Mesendoderm (in vitro differentiated cells): ENCODE measurements at regions not wholly inside any gene's neighbourhood (a gene's known extent, or its start where the extent isn't known, plus 50 kb on each side); places are given as distances from the start of the nearest gene placed in this dataset.

Experiments used
- DNase-seq: peaks from one replicate; pipeline ENCODE4 v3.0.0; 2013
- H2AK5ac ChIP-seq: 2 replicates; pipeline ENCODE4 v1.6.1; 2013; ENCODE audit warnings: low read length, inconsistent platforms
- H2BK120ac ChIP-seq: 2 replicates; pipeline ENCODE4 v1.6.1; 2013; ENCODE audit warnings: low read depth, mild to moderate bottlenecking, low read length, moderate library complexity, mixed read lengths
- H2BK15ac ChIP-seq: replicated peaks from 2 replicates; pipeline ENCODE4 v1.6.1; 2013; ENCODE audit warnings: low read depth, mild to moderate bottlenecking, moderate library complexity
- H2BK5ac ChIP-seq: 2 replicates; pipeline ENCODE4 v1.6.1; 2013; ENCODE audit warnings: low read length, inconsistent platforms
- H3K18ac ChIP-seq: 2 replicates; pipeline ENCODE4 v1.6.1; 2013; ENCODE audit warnings: mild to moderate bottlenecking, low read length, mixed read lengths
- H3K23ac ChIP-seq: one replicate; pipeline ENCODE4 v1.6.1; 2013; ENCODE audit warnings: low read length
- H3K27ac ChIP-seq: 2 replicates; pipeline ENCODE4 v1.5.1; 2013; ENCODE audit warnings: low read depth, mild to moderate bottlenecking, inconsistent platforms, low read length, moderate library complexity
- H3K27me3 ChIP-seq: 2 replicates; pipeline ENCODE4 v1.6.1; 2013; ENCODE audit warnings: low read length, control low read depth, mild to moderate bottlenecking, inconsistent platforms; ENCODE audit not compliant: insufficient read depth, poor library complexity
- H3K36me3 ChIP-seq: 2 replicates; pipeline ENCODE4 v1.6.1; 2013; ENCODE audit warnings: low read length, inconsistent platforms; ENCODE audit not compliant: control insufficient read depth, insufficient read depth
- H3K4ac ChIP-seq: one replicate; pipeline ENCODE4 v1.6.1; 2013; ENCODE audit warnings: low read depth, mild to moderate bottlenecking, low read length, moderate library complexity
- H3K4me1 ChIP-seq: 2 replicates; pipeline ENCODE4 v1.6.1; 2013; ENCODE audit warnings: low read depth, low read length, inconsistent platforms; ENCODE audit not compliant: control insufficient read depth
- H3K4me2 ChIP-seq: 2 replicates; pipeline ENCODE4 v1.6.1; 2013; ENCODE audit warnings: low read length
- H3K4me3 ChIP-seq: 2 replicates; pipeline ENCODE4 v1.5.1; 2013; ENCODE audit warnings: mild to moderate bottlenecking, low read length
- H3K56ac ChIP-seq: one replicate; pipeline ENCODE4 v1.6.1; 2013; ENCODE audit warnings: low read length
- H3K79me1 ChIP-seq: 2 replicates; pipeline ENCODE4 v1.6.1; 2013; ENCODE audit warnings: low read length, inconsistent platforms
- H3K79me2 ChIP-seq: 2 replicates; pipeline ENCODE4 v1.6.1; 2013; ENCODE audit warnings: mild to moderate bottlenecking, low read length; ENCODE audit not compliant: control insufficient read depth, insufficient read depth
- H3K9ac ChIP-seq: 2 replicates; pipeline ENCODE4 v1.6.1; 2013; ENCODE audit warnings: low read length, inconsistent platforms
- H4K5ac ChIP-seq: one replicate; pipeline ENCODE4 v1.6.1; 2013; ENCODE audit warnings: low read length
- H4K8ac ChIP-seq: one replicate; pipeline ENCODE4 v1.6.1; 2013; ENCODE audit warnings: low read depth, mild to moderate bottlenecking, control low read depth, low read length, moderate library complexity
- WGBS: extraction: QIAGEN DNeasy Blood & Tissue Kit; methylation state at CpG from one replicate; pipeline ENCODE4 v1.1.7; 2013; ENCODE audit warnings: low lambda C conversion rate, missing lambda C conversion rate; ENCODE audit not compliant: insufficient coverage; ENCODE audit errors: extremely low coverage; 5-methylcytosine and 5-hydroxymethylcytosine counted together

GRCh38 chr10:80697926-80698325 lies 160.2 kb downstream of the SH2D4B start:
- DNase-seq: no peak
- Histone ChIP-seq H3K27ac (no peak overlapping the region), H3K9ac (no peak overlapping the region), H2BK120ac (no peak overlapping the region), H3K36me3 (no peaks in the 10 kb centered on the region), H3K18ac (no peak overlapping the region), H3K79me1 (no peaks in the 10 kb centered on the region), H3K4me3 (no peak overlapping the region), H4K5ac (no peak overlapping the region), H3K4ac (no peak overlapping the region), H3K4me2 (no peak overlapping the region), H2BK5ac (no peak overlapping the region), H3K23ac (no peak overlapping the region), H3K56ac (no peak overlapping the region), H3K4me1 (no peaks in the 10 kb centered on the region), H2AK5ac (no peak overlapping the region), H4K8ac (no peak overlapping the region), H2BK15ac (no peak overlapping the region), H3K79me2 (no peaks in the 10 kb centered on the region), H3K27me3 (no peaks in the 10 kb centered on the region)
- no CpG with 5 or more reads among the region's 2 CpGs for WGBS

- H3K23ac ChIP-seq: no peak overlapping the region
- WGBS: no CpG with 5 or more reads among the region's 14 CpGs
- DNase-seq: peak; percentile 92
- H3K4ac ChIP-seq: peak overlapping the region; percentile 41
- no peaks in the 10 kb centered on the region for H3K79me1 ChIP-seq
- H3K79me2 ChIP-seq: no peaks in the 10 kb centered on the region
- H3K9ac ChIP-seq: peak overlapping the region; percentile 30
- H3K27me3 ChIP-seq: no peaks in the 10 kb centered on the region
- no peak overlapping the region for H2AK5ac ChIP-seq
- H4K8ac ChIP-seq: no peak overlapping the region
- no peak overlapping the region for H3K4me3 ChIP-seq
- peak overlapping the region; percentile 77 for H3K56ac ChIP-seq
- no peak overlapping the region for H3K4me2 ChIP-seq
- no peak overlapping the region for H4K5ac ChIP-seq
- no peak overlapping the region for H3K27ac ChIP-seq
- H2BK15ac ChIP-seq: no peak overlapping the region
- peak overlapping the region; percentile 38 for H2BK120ac ChIP-seq
- peak overlapping the region; percentile 69 for H3K18ac ChIP-seq
- H3K4me1 ChIP-seq: no peaks in the 10 kb centered on the region
- no peaks in the 10 kb centered on the region for H3K36me3 ChIP-seq
- H2BK5ac ChIP-seq: peak overlapping the region; percentile 39
These were observed 161.9 kb downstream of the SH2D4B start for GRCh38 chr10:80699602-80700039.

GRCh38 chr10:80700252-80700651 lies 162.6 kb downstream of the SH2D4B start:
- no CpG with 5 or more reads among the region's 3 CpGs for WGBS
- Histone ChIP-seq H4K8ac (no peak overlapping the region), H2BK5ac (no peak overlapping the region)

GRCh38 chr10:80700760-80701444 lies 163.2 kb downstream of the SH2D4B start:
- Histone ChIP-seq H3K4ac (no peak overlapping the region), H4K8ac (no peak overlapping the region), H3K79me1 (no peaks in the 10 kb centered on the region), H3K79me2 (no peaks in the 10 kb centered on the region), H3K56ac (peak overlapping the region; percentile 36), H3K27ac (no peak overlapping the region), H2AK5ac (no peak overlapping the region), H3K4me1 (no peaks in the 10 kb centered on the region), H2BK5ac (no peak overlapping the region), H3K23ac (no peak overlapping the region), H3K9ac (peak overlapping the region; percentile 2), H2BK120ac (no peak overlapping the region), H4K5ac (no peak overlapping the region), H3K27me3 (no peaks in the 10 kb centered on the region), H3K18ac (no peak overlapping the region), H3K4me3 (no peak overlapping the region), H3K4me2 (no peak overlapping the region), H2BK15ac (no peak overlapping the region), H3K36me3 (no peaks in the 10 kb centered on the region)
- no CpG with 5 or more reads among the region's 8 CpGs for WGBS
- DNase-seq: no peak

More at GRCh38 chr10:80700252-80700651, 162.6 kb downstream of the SH2D4B start:
- no peak overlapping the region for H3K23ac ChIP-seq
- no peak overlapping the region for H3K4me3 ChIP-seq
- H3K4ac ChIP-seq: no peak overlapping the region
- no peak overlapping the region for H2BK15ac ChIP-seq
- H3K79me2 ChIP-seq: no peaks in the 10 kb centered on the region
- peak overlapping the region; percentile 36 for H3K56ac ChIP-seq
- no peak overlapping the region for H2BK120ac ChIP-seq
- no peak overlapping the region for H3K27ac ChIP-seq
- no peaks in the 10 kb centered on the region for H3K4me1 ChIP-seq
- no peak overlapping the region for H3K4me2 ChIP-seq
- H4K5ac ChIP-seq: no peak overlapping the region
- H3K18ac ChIP-seq: no peak overlapping the region
- no peaks in the 10 kb centered on the region for H3K79me1 ChIP-seq
- H3K27me3 ChIP-seq: no peaks in the 10 kb centered on the region
- H3K36me3 ChIP-seq: no peaks in the 10 kb centered on the region
- no peak for DNase-seq
- no peak overlapping the region for H2AK5ac ChIP-seq
- no peak overlapping the region for H3K9ac ChIP-seq

GRCh38 chr10:80701706-80702105 lies 164.0 kb downstream of the SH2D4B start:
- no peak overlapping the region for H2BK15ac ChIP-seq
- no peak overlapping the region for H3K23ac ChIP-seq
- H2AK5ac ChIP-seq: no peak overlapping the region
- no peak for DNase-seq
- H3K4me2 ChIP-seq: no peak overlapping the region
- H3K56ac ChIP-seq: peak overlapping the region; percentile 11
- no peak overlapping the region for H3K27ac ChIP-seq
- H3K9ac ChIP-seq: no peak overlapping the region
- H2BK5ac ChIP-seq: no peak overlapping the region
- no peaks in the 10 kb centered on the region for H3K79me1 ChIP-seq
- no peak overlapping the region for H4K8ac ChIP-seq
- H3K18ac ChIP-seq: no peak overlapping the region
- H3K4me3 ChIP-seq: no peak overlapping the region
- H3K4me1 ChIP-seq: no peaks in the 10 kb centered on the region
- H3K27me3 ChIP-seq: no peaks in the 10 kb centered on the region
- H3K36me3 ChIP-seq: no peaks in the 10 kb centered on the region
- WGBS: no CpG with 5 or more reads among the region's 2 CpGs
- no peak overlapping the region for H3K4ac ChIP-seq
- H4K5ac ChIP-seq: no peak overlapping the region
- H3K79me2 ChIP-seq: no peaks in the 10 kb centered on the region
- no peak overlapping the region for H2BK120ac ChIP-seq

- no peaks in the 10 kb centered on the region for H3K27me3 ChIP-seq
- no peak overlapping the region for H3K18ac ChIP-seq
- H3K4me1 ChIP-seq: no peaks in the 10 kb centered on the region
- no peak overlapping the region for H2AK5ac ChIP-seq
- DNase-seq: no peak
- H2BK15ac ChIP-seq: no peak overlapping the region
- H4K5ac ChIP-seq: no peak overlapping the region
- no peak overlapping the region for H3K27ac ChIP-seq
- peak overlapping the region; percentile 10 for H3K23ac ChIP-seq
- H3K79me2 ChIP-seq: no peaks in the 10 kb centered on the region
- no peak overlapping the region for H2BK120ac ChIP-seq
- no peak overlapping the region for H3K4me2 ChIP-seq
- H3K9ac ChIP-seq: no peak overlapping the region
- no peak overlapping the region for H3K4me3 ChIP-seq
- WGBS: no CpG with 5 or more reads among the region's 6 CpGs
- H3K4ac ChIP-seq: no peak overlapping the region
- no peaks in the 10 kb centered on the region for H3K36me3 ChIP-seq
- H2BK5ac ChIP-seq: no peak overlapping the region
- H3K79me1 ChIP-seq: no peaks in the 10 kb centered on the region
- H4K8ac ChIP-seq: no peak overlapping the region
- H3K56ac ChIP-seq: peak overlapping the region; percentile 5
These were observed 164.4 kb downstream of the SH2D4B start for GRCh38 chr10:80702143-80702542.
